ACC112 (cell line): ENCODE measurements at regions not wholly inside any gene's neighbourhood (a gene's known extent, or its start where the extent isn't known, plus 50 kb on each side); places are given as distances from the start of the nearest gene placed in this dataset.
A peak's percentile ranks its signal among the peaks of the same experiment; 100 is the strongest.

Experiments
- H2AFZ ChIP-seq: fragments of 200-600 bp; sonication (generic); one replicate; pipeline ENCODE4 v1.6.0; 2017; ENCODE audit warnings: antibody characterized with exemption, low read length; ENCODE audit not compliant: unreplicated experiment
- H3K27ac ChIP-seq: fragments of 200-600 bp; sonication (generic); 2 replicates; pipeline ENCODE4 v1.5.1; 2014; ENCODE audit warnings: low read depth, mild to moderate bottlenecking, antibody characterized with exemption, low read length, moderate library complexity
- H3K27me3 ChIP-seq: fragments of 200-600 bp; sonication (generic); 2 replicates; pipeline ENCODE4 v1.6.1; 2014; ENCODE audit warnings: mild to moderate bottlenecking, antibody characterized with exemption, low read length, moderate library complexity, mixed read lengths; ENCODE audit not compliant: insufficient read depth
- H3K36me3 ChIP-seq: fragments of 200-600 bp; sonication (generic); 2 replicates; pipeline ENCODE4 v1.6.1; 2016; ENCODE audit warnings: mild to moderate bottlenecking, antibody characterized with exemption, low read length, moderate library complexity, mixed read lengths; ENCODE audit not compliant: insufficient read depth
- H3K4me1 ChIP-seq: fragments of 200-600 bp; sonication (generic); one replicate; pipeline ENCODE4 v1.6.1; 2016; ENCODE audit warnings: low read length, mixed read lengths; ENCODE audit not compliant: insufficient read depth, unreplicated experiment, control insufficient read depth
- H3K4me3 ChIP-seq: fragments of 200-600 bp; sonication (generic); 2 replicates; pipeline ENCODE4 v1.5.1; 2014; ENCODE audit warnings: mild to moderate bottlenecking, low read depth, low read length
- H3K79me2 ChIP-seq: fragments of 200-600 bp; sonication (generic); one replicate; pipeline ENCODE4 v1.6.0; 2016; ENCODE audit warnings: low read length; ENCODE audit not compliant: control insufficient read depth, unreplicated experiment, insufficient read depth

GRCh38 chr5:74289691-74290090, 350.8 kb downstream of the ENC1 start:
- Histone ChIP-seq H3K27ac (no peak overlapping the region), H3K27me3 (no peaks in the 10 kb centered on the region), H2AFZ (no peak overlapping the region), H3K4me3 (no peak overlapping the region), H3K36me3 (no peaks in the 10 kb centered on the region), H3K79me2 (no peaks in the 10 kb centered on the region), H3K4me1 (peaks cover 5% of the 10 kb centered on the region)

GRCh38 chr5:74289238-74289637, 351.3 kb downstream of the ENC1 start:
- Histone ChIP-seq H3K27me3 (no peaks in the 10 kb centered on the region), H3K4me3 (no peak overlapping the region), H3K79me2 (no peaks in the 10 kb centered on the region), H3K36me3 (no peaks in the 10 kb centered on the region), H3K4me1 (peaks cover 5% of the 10 kb centered on the region), H2AFZ (no peak overlapping the region), H3K27ac (peak overlapping the region; percentile 30)

GRCh38 chr5:74288448-74289108, 351.9 kb downstream of the ENC1 start:
- Histone ChIP-seq H2AFZ (no peak overlapping the region), H3K36me3 (no peaks in the 10 kb centered on the region), H3K79me2 (no peaks in the 10 kb centered on the region), H3K27ac (peak overlapping the region; percentile 44), H3K27me3 (no peaks in the 10 kb centered on the region), H3K4me3 (no peak overlapping the region), H3K4me1 (peaks cover 5% of the 10 kb centered on the region)

GRCh38 chr5:74288038-74288437, 352.5 kb downstream of the ENC1 start:
- Histone ChIP-seq H3K79me2 (no peaks in the 10 kb centered on the region), H3K4me1 (peaks cover 5% of the 10 kb centered on the region), H2AFZ (no peak overlapping the region), H3K27ac (peak overlapping the region; percentile 44), H3K36me3 (no peaks in the 10 kb centered on the region), H3K27me3 (no peaks in the 10 kb centered on the region), H3K4me3 (no peak overlapping the region)

GRCh38 chr5:74286734-74287695, 353.5 kb downstream of the ENC1 start:
- no peak overlapping the region for H2AFZ ChIP-seq
- no peak overlapping the region for H3K4me3 ChIP-seq
- H3K4me1 ChIP-seq: peaks cover 5% of the 10 kb centered on the region
- H3K36me3 ChIP-seq: no peaks in the 10 kb centered on the region
- H3K79me2 ChIP-seq: no peaks in the 10 kb centered on the region
- no peaks in the 10 kb centered on the region for H3K27me3 ChIP-seq
- no peak overlapping the region for H3K27ac ChIP-seq

GRCh38 chr5:74285675-74286280, 354.8 kb downstream of the ENC1 start:
- H3K79me2 ChIP-seq: no peaks in the 10 kb centered on the region
- H3K4me1 ChIP-seq: peaks cover 5% of the 10 kb centered on the region
- no peak overlapping the region for H3K4me3 ChIP-seq
- no peak overlapping the region for H2AFZ ChIP-seq
- no peaks in the 10 kb centered on the region for H3K36me3 ChIP-seq
- H3K27me3 ChIP-seq: no peaks in the 10 kb centered on the region
- H3K27ac ChIP-seq: no peak overlapping the region

- Histone ChIP-seq H3K4me1 (no peaks in the 10 kb centered on the region), H3K4me3 (no peak overlapping the region), H3K27me3 (no peaks in the 10 kb centered on the region), H3K36me3 (no peaks in the 10 kb centered on the region), H2AFZ (no peak overlapping the region), H3K27ac (no peak overlapping the region), H3K79me2 (no peaks in the 10 kb centered on the region)
These were observed 358.0 kb downstream of the ENC1 start for GRCh38 chr5:74282490-74282889.

- H3K4me3 ChIP-seq: no peak overlapping the region
- no peak overlapping the region for H3K27ac ChIP-seq
- no peaks in the 10 kb centered on the region for H3K4me1 ChIP-seq
- H3K36me3 ChIP-seq: no peaks in the 10 kb centered on the region
- no peak overlapping the region for H2AFZ ChIP-seq
- no peaks in the 10 kb centered on the region for H3K79me2 ChIP-seq
- H3K27me3 ChIP-seq: no peaks in the 10 kb centered on the region
These were observed 359.4 kb downstream of the ENC1 start for GRCh38 chr5:74281166-74281565.

- Histone ChIP-seq H3K4me3 (no peak overlapping the region), H2AFZ (no peak overlapping the region), H3K27ac (no peak overlapping the region), H3K27me3 (no peaks in the 10 kb centered on the region), H3K4me1 (no peaks in the 10 kb centered on the region), H3K79me2 (no peaks in the 10 kb centered on the region), H3K36me3 (no peaks in the 10 kb centered on the region)
These were observed 360.2 kb downstream of the ENC1 start for GRCh38 chr5:74280306-74280705.

- Histone ChIP-seq H3K79me2 (no peaks in the 10 kb centered on the region), H3K27ac (no peak overlapping the region), H3K4me1 (no peaks in the 10 kb centered on the region)
These were observed 361.3 kb downstream of the ENC1 start for GRCh38 chr5:74279244-74279643.

More at GRCh38 chr5:74279244-74279643, 361.3 kb downstream of the ENC1 start:
- Histone ChIP-seq H3K27me3 (no peaks in the 10 kb centered on the region), H3K36me3 (no peaks in the 10 kb centered on the region), H3K4me3 (no peak overlapping the region), H2AFZ (no peak overlapping the region)
